SK-N-SH treated with all-trans-retinoic acid at 6 μM for 48 hours (cell line): ENCODE measurements at regions not wholly inside any gene's neighbourhood (a gene's known extent, or its start where the extent isn't known, plus 50 kb on each side); places are given as distances from the start of the nearest gene placed in this dataset.

Source experiments
- ATAC-seq: fragments of 200-7000 bp; cut with Tn5 transposase; 3 replicates; pipeline ENCODE4 v1.9.1; 2020; ENCODE audit warnings: mild to moderate bottlenecking, moderate library complexity
- ARNTL ChIP-seq: fragments of 450-650 bp; formaldehyde crosslinking; IDR thresholded peaks from 2 replicates; pipeline ENCODE4 v1.5.0; 2020; ENCODE audit warnings: low read depth, mild to moderate bottlenecking, moderate library complexity, borderline replicate concordance
- BACH2 ChIP-seq: fragments of 250-450 bp; sonication (Bioruptor Pico); IDR thresholded peaks from 2 replicates; pipeline ENCODE4 v1.9.0; 2021; ENCODE audit warnings: mild to moderate bottlenecking, borderline replicate concordance
- CSDC2 ChIP-seq: fragments of 250-450 bp; sonication (Bioruptor Pico); IDR thresholded peaks from 2 replicates; pipeline ENCODE4 v1.5.0; 2020; ENCODE audit warnings: mild to moderate bottlenecking, moderate library complexity
- CSRNP3 ChIP-seq: fragments of 250-450 bp; sonication (Bioruptor Pico); IDR thresholded peaks from 2 replicates; pipeline ENCODE4 v1.5.1; 2021; ENCODE audit warnings: mild to moderate bottlenecking, moderate library complexity
- ESRRG ChIP-seq: fragments of 250-450 bp; sonication (Bioruptor Pico); IDR thresholded peaks from 2 replicates; pipeline ENCODE4 v1.6.1; 2021; ENCODE audit warnings: mild to moderate bottlenecking
- GLIS3 ChIP-seq: fragments of 250-450 bp; sonication (Bioruptor Pico); IDR thresholded peaks from 2 replicates; pipeline ENCODE4 v1.5.0; 2020; ENCODE audit warnings: mild to moderate bottlenecking, moderate library complexity
- OSR1 ChIP-seq: fragments of 250-450 bp; sonication (Bioruptor Pico); IDR thresholded peaks from 2 replicates; pipeline ENCODE4 v1.8.0; 2022; ENCODE audit warnings: moderate library complexity, mild to moderate bottlenecking, inconsistent platforms
- PATZ1 ChIP-seq: fragments of 250-450 bp; sonication (Bioruptor Pico); IDR thresholded peaks from 2 replicates; pipeline ENCODE4 v1.8.0; 2020; ENCODE audit warnings: mild to moderate bottlenecking, moderate library complexity, borderline replicate concordance
- POU6F1 ChIP-seq: fragments of 250-450 bp; sonication (Bioruptor Pico); IDR thresholded peaks from 2 replicates; pipeline ENCODE4 v1.8.0; 2021; ENCODE audit warnings: low read depth, mild to moderate bottlenecking, moderate library complexity, borderline replicate concordance
- PPARA ChIP-seq: fragments of 250-450 bp; sonication (Bioruptor Pico); IDR thresholded peaks from 2 replicates; pipeline ENCODE4 v1.5.0; 2020; ENCODE audit warnings: mild to moderate bottlenecking, borderline replicate concordance
- RARB ChIP-seq: fragments of 250-450 bp; sonication (Bioruptor Pico); IDR thresholded peaks from 2 replicates; pipeline ENCODE4 v1.8.0; 2021; ENCODE audit warnings: mild to moderate bottlenecking, moderate library complexity
- SNAI2 ChIP-seq: fragments of 250-450 bp; sonication (Bioruptor Pico); IDR thresholded peaks from 2 replicates; pipeline ENCODE4 v1.5.0; 2020; ENCODE audit warnings: mild to moderate bottlenecking, moderate library complexity
- TCF4 ChIP-seq: fragments of 250-450 bp; sonication (Bioruptor Pico); IDR thresholded peaks from 2 replicates; pipeline ENCODE4 v1.8.0; 2021; ENCODE audit warnings: mild to moderate bottlenecking, moderate library complexity, borderline replicate concordance
- TOX ChIP-seq: fragments of 250-450 bp; sonication (Bioruptor Pico); IDR thresholded peaks from 2 replicates; pipeline ENCODE4 v1.8.0; 2021; ENCODE audit warnings: mild to moderate bottlenecking, moderate library complexity, borderline replicate concordance
- TSHZ2 ChIP-seq: fragments of 250-450 bp; sonication (Bioruptor Pico); IDR thresholded peaks from 2 replicates; pipeline ENCODE4 v1.5.0; 2020; ENCODE audit warnings: mild to moderate bottlenecking, moderate library complexity
- ZC3H10 ChIP-seq: fragments of 250-450 bp; sonication (Bioruptor Pico); IDR thresholded peaks from 2 replicates; pipeline ENCODE4 v1.5.1; 2021; ENCODE audit warnings: mild to moderate bottlenecking, moderate library complexity
- ZFP3 ChIP-seq: fragments of 250-450 bp; sonication (Bioruptor Pico); IDR thresholded peaks from 2 replicates; pipeline ENCODE4 v1.5.0; 2020; ENCODE audit warnings: mild to moderate bottlenecking, moderate library complexity
- ZFP30 ChIP-seq: fragments of 450-650 bp; formaldehyde crosslinking; IDR thresholded peaks from 2 replicates; pipeline ENCODE4 v1.5.0; 2022; ENCODE audit warnings: mild to moderate bottlenecking, moderate library complexity
- ZNF565 ChIP-seq: fragments of 450-650 bp; formaldehyde crosslinking; conservative IDR thresholded peaks from 2 replicates; pipeline ENCODE4 v1.5.0; 2020; ENCODE audit warnings: low read depth, mild to moderate bottlenecking, moderate library complexity
- ZNF70 ChIP-seq: fragments of 450-650 bp; formaldehyde crosslinking; IDR thresholded peaks from 2 replicates; pipeline ENCODE4 v1.5.0; 2020; ENCODE audit warnings: mild to moderate bottlenecking, moderate library complexity
- ZNF8 ChIP-seq: fragments of 450-650 bp; formaldehyde crosslinking; IDR thresholded peaks from 2 replicates; pipeline ENCODE4 v1.5.0; 2020; ENCODE audit warnings: mild to moderate bottlenecking, moderate library complexity
- TF ChIP-seq, protein P1 (sequence below): fragments of 250-450 bp; sonication (Bioruptor Pico); IDR thresholded peaks from 2 replicates; pipeline ENCODE4 v1.5.1; 2020; ENCODE audit warnings: low read depth, mild to moderate bottlenecking, moderate library complexity

GRCh38 chr2:67213270-67213670 lies 183.9 kb upstream of the ETAA1 start (continued):
- no peak for TF ChIP-seq ZC3H10 (CRISPR knock-in tag)
- no peak for TF ChIP-seq OSR1 (CRISPR knock-in tag)
- TF ChIP-seq, protein P1, sequence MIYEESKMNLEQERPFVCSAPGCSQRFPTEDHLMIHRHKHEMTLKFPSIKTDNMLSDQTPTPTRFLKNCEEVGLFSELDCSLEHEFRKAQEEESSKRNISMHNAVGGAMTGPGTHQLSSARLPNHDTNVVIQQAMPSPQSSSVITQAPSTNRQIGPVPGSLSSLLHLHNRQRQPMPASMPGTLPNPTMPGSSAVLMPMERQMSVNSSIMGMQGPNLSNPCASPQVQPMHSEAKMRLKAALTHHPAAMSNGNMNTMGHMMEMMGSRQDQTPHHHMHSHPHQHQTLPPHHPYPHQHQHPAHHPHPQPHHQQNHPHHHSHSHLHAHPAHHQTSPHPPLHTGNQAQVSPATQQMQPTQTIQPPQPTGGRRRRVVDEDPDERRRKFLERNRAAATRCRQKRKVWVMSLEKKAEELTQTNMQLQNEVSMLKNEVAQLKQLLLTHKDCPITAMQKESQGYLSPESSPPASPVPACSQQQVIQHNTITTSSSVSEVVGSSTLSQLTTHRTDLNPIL (CRISPR knock-in tag): no peak
- peak; percentile 49; the same call in 1 of the 2 replicates for TF ChIP-seq ZNF70 (CRISPR knock-in tag)
- no peak for TF ChIP-seq RARB (CRISPR knock-in tag)
- TF ChIP-seq GLIS3 (CRISPR knock-in tag): no peak
- TF ChIP-seq ZFP3: no peak
- no peak for TF ChIP-seq ESRRG
- TF ChIP-seq TOX (CRISPR knock-in tag): no peak
- no peak for TF ChIP-seq ARNTL
- peak; percentile 65; the same call in 1 of the 2 replicates for TF ChIP-seq TSHZ2 (CRISPR knock-in tag)
- TF ChIP-seq ZFP30 (CRISPR knock-in tag): no peak
- TF ChIP-seq SNAI2 (CRISPR knock-in tag): 0 out of 2 replicates have a peak, but pooled peaks have one; percentile 31

- TF ChIP-seq BACH2 (no peak), ZNF8 (CRISPR knock-in tag) (no peak), CSRNP3 (no peak), SNAI2 (CRISPR knock-in tag) (no peak), GLIS3 (CRISPR knock-in tag) (no peak), PPARA (CRISPR knock-in tag) (no peak), ZNF565 (CRISPR knock-in tag) (no peak), CSDC2 (no peak), ESRRG (no peak), ZFP3 (no peak), ZNF70 (CRISPR knock-in tag) (no peak), TOX (CRISPR knock-in tag) (no peak), ZC3H10 (CRISPR knock-in tag) (no peak), TSHZ2 (CRISPR knock-in tag) (no peak), ZFP30 (CRISPR knock-in tag) (no peak), TCF4 (no peak), POU6F1 (CRISPR knock-in tag) (no peak), PATZ1 (CRISPR knock-in tag) (no peak)
- ATAC-seq: no peak; the same call in 2 of the 3 replicates
Observed at GRCh38 chr2:67213677-67214402, 183.3 kb upstream of the ETAA1 start.
